ENCODE measurements at regions not wholly inside any gene's neighbourhood (a gene's known extent, or its start where the extent isn't known, plus 50 kb on each side); places are given as distances from the start of the nearest gene placed in this dataset.

- H3K27me3 Mint-ChIP-seq = no peaks in the 10 kb centered on the region
- no peak for TF ChIP-seq CTCF (IDR thresholded peaks at IDR 0.05; ENCODE audit: unreplicated experiment)
- peaks cover 4% of the 10 kb centered on the region for H3K9me3 Mint-ChIP-seq (ENCODE audit: low read depth)
- no peak for DNase-seq (ENCODE audit: low spot score, unreplicated experiment)
- no peak overlapping the region for H3K27ac Mint-ChIP-seq
- H3K36me3 Mint-ChIP-seq (ENCODE audit: insufficient read depth) = no peaks in the 10 kb centered on the region
- no peak overlapping the region for H3K4me3 Mint-ChIP-seq (ENCODE audit: low read depth)
- no peaks in the 10 kb centered on the region for H3K4me1 Mint-ChIP-seq (ENCODE audit: low read depth)
These were observed 72.2 kb downstream of the UFM1 start for GRCh38 chr13:38421590-38422560.

DNA sequence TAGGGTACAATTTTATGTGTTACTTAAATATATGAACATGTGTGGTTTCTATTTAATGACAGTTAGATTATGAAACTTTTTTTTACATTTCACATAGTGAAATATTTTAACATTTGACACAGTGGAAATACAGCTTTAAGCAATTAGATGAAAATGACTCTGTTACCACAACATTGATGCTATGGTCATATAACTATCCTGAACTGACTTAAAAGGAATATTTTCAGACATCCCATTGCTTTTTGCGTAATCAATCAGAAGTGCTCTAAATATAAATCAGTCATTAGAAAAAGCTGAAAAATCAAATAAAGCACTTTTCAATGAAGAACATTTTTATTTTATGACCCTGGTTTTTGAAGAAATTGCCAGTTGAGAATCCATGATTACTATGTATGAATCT, 80.3 kb downstream of the UFM1 start:
- H3K27ac Mint-ChIP-seq = no peak overlapping the region
- no peak for DNase-seq (ENCODE audit: low spot score, unreplicated experiment)
- H3K9me3 Mint-ChIP-seq (ENCODE audit: low read depth) = no peaks in the 10 kb centered on the region
- TF ChIP-seq CTCF (IDR thresholded peaks at IDR 0.05; ENCODE audit: unreplicated experiment) = no peak
- no peak overlapping the region for H3K4me3 Mint-ChIP-seq (ENCODE audit: low read depth)
- H3K4me1 Mint-ChIP-seq (ENCODE audit: low read depth) = no peaks in the 10 kb centered on the region
- no peaks in the 10 kb centered on the region for H3K27me3 Mint-ChIP-seq
- no peaks in the 10 kb centered on the region for H3K36me3 Mint-ChIP-seq (ENCODE audit: insufficient read depth)

GRCh38 chr13:38430796-38431195, 81.1 kb downstream of the UFM1 start:
- no peaks in the 10 kb centered on the region for H3K9me3 Mint-ChIP-seq (ENCODE audit: low read depth)
- H3K36me3 Mint-ChIP-seq (ENCODE audit: insufficient read depth) = no peaks in the 10 kb centered on the region
- no peaks in the 10 kb centered on the region for H3K27me3 Mint-ChIP-seq
- DNase-seq (ENCODE audit: low spot score, unreplicated experiment) = no peak
- no peaks in the 10 kb centered on the region for H3K4me1 Mint-ChIP-seq (ENCODE audit: low read depth)
- no peak overlapping the region for H3K27ac Mint-ChIP-seq
- no peak for TF ChIP-seq CTCF (IDR thresholded peaks at IDR 0.05; ENCODE audit: unreplicated experiment)
- no peak overlapping the region for H3K4me3 Mint-ChIP-seq (ENCODE audit: low read depth)

GRCh38 chr13:38440666-38441065, 91.0 kb downstream of the UFM1 start:
- H3K9me3 Mint-ChIP-seq (ENCODE audit: low read depth) = no peaks in the 10 kb centered on the region
- no peak overlapping the region for H3K27ac Mint-ChIP-seq
- no peak overlapping the region for H3K4me3 Mint-ChIP-seq (ENCODE audit: low read depth)
- no peaks in the 10 kb centered on the region for H3K27me3 Mint-ChIP-seq
- no peak for TF ChIP-seq CTCF (IDR thresholded peaks at IDR 0.05; ENCODE audit: unreplicated experiment)
- DNase-seq (ENCODE audit: low spot score, unreplicated experiment) = no peak
- no peaks in the 10 kb centered on the region for H3K4me1 Mint-ChIP-seq (ENCODE audit: low read depth)
- no peaks in the 10 kb centered on the region for H3K36me3 Mint-ChIP-seq (ENCODE audit: insufficient read depth)

DNA sequence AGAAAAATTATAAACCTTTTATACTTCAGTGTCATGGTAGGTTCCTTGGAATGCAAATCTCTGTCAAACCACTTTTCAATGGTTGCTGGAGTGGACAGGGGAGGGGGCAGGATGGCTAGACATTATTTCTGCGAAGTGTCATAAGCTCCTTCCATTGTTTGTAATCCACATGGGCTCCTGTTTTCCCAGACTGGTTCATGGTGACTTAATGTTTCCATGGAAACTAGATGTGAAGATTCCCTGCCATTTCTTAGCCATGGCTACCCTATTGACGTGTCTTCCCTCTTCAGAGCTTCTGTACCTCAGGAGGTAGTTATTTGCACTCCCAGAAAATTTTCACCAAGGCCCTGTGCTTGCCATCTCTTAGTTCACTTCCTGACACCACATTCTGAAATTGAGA, 95.3 kb downstream of the UFM1 start:
- no peaks in the 10 kb centered on the region for H3K9me3 Mint-ChIP-seq (ENCODE audit: low read depth)
- H3K4me3 Mint-ChIP-seq (ENCODE audit: low read depth) = no peak overlapping the region
- no peak overlapping the region for H3K27ac Mint-ChIP-seq
- DNase-seq (ENCODE audit: low spot score, unreplicated experiment) = no peak
- no peaks in the 10 kb centered on the region for H3K36me3 Mint-ChIP-seq (ENCODE audit: insufficient read depth)
- no peaks in the 10 kb centered on the region for H3K4me1 Mint-ChIP-seq (ENCODE audit: low read depth)
- no peak for TF ChIP-seq CTCF (IDR thresholded peaks at IDR 0.05; ENCODE audit: unreplicated experiment)
- H3K27me3 Mint-ChIP-seq = no peaks in the 10 kb centered on the region

Measured in progenitor cell of endocrine pancreas (in vitro differentiated cells).